ENCODE measurements at regions not wholly inside any gene's neighbourhood (a gene's known extent, or its start where the extent isn't known, plus 50 kb on each side); places are given as distances from the start of the nearest gene placed in this dataset.

DNA sequence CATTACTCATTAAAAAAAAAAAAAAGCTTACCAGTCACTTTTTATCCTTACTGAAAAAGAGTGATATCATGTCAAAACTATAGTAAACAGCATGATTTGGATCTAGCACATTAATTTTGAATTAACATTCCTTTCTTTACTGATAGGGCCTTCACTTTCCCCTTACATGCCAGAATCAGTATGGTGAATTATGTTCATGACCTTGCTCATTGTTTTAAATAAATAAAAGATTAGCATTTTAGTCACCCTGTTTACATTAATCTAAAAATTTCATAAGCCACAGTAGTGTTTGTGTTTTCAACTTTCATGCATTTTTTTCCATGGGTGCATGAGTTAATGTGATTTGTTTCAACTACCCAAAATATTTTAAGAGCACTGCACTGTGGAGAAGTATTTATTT lies 160.8 kb downstream of the TFEC start:
- ChIA-PET CTCF (interaction anchor here (0.6 kb wide), 1 partner anchor 1753 kb away, joined by 3 read pairs; no protein-coding TSS in a partner anchor), SMC1A (ENCODE audit: uncharacterized antibody, unreplicated experiment) (interaction anchor here (1.2 kb wide), 1 partner anchor 51 kb away, joined by 3 read pairs; no protein-coding TSS in a partner anchor), POLR2A (interaction anchor here (0.5 kb wide), 1 partner anchor 14 kb away, joined by 3 read pairs; no protein-coding TSS in a partner anchor), RAD21 (ENCODE audit: unreplicated experiment) (interaction anchor here (0.6 kb wide), 1 partner anchor 19 kb away, joined by 3 read pairs; no protein-coding TSS in a partner anchor)
- no peak for DNase-seq (ENCODE audit: low read depth, low spot score)
- no peak overlapping the region for H3K9ac ChIP-seq (ENCODE audit: control insufficient read depth, insufficient read depth, low read length)
- no peak overlapping the region for H3K4me2 ChIP-seq (ENCODE audit: control insufficient read depth, insufficient read depth)
- H3K36me3 ChIP-seq (ENCODE audit: control insufficient read depth in 2 of 2, insufficient read depth in 2 of 2, low read length in 1 of 2), result no peaks in the 10 kb centered on the region
- ATAC-seq, result no peak
- TF ChIP-seq WRNIP1 (IDR thresholded peaks at IDR 0.05; ENCODE audit: borderline replicate concordance, low read depth, low read length), result no peak
- TF ChIP-seq, protein P1, sequence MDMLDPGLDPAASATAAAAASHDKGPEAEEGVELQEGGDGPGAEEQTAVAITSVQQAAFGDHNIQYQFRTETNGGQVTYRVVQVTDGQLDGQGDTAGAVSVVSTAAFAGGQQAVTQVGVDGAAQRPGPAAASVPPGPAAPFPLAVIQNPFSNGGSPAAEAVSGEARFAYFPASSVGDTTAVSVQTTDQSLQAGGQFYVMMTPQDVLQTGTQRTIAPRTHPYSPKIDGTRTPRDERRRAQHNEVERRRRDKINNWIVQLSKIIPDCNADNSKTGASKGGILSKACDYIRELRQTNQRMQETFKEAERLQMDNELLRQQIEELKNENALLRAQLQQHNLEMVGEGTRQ (IDR thresholded peaks at IDR 0.05; ENCODE audit: borderline replicate concordance, low read depth, low read length), result no peak
- TF ChIP-seq, protein P2, sequence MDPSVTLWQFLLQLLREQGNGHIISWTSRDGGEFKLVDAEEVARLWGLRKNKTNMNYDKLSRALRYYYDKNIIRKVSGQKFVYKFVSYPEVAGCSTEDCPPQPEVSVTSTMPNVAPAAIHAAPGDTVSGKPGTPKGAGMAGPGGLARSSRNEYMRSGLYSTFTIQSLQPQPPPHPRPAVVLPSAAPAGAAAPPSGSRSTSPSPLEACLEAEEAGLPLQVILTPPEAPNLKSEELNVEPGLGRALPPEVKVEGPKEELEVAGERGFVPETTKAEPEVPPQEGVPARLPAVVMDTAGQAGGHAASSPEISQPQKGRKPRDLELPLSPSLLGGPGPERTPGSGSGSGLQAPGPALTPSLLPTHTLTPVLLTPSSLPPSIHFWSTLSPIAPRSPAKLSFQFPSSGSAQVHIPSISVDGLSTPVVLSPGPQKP (IDR thresholded peaks at IDR 0.05; ENCODE audit: low read depth, low read length), result no peak
- TF ChIP-seq TCF7 (IDR thresholded peaks at IDR 0.05; ENCODE audit: borderline replicate concordance), result no peak
- no peak for TF ChIP-seq KDM1A (IDR thresholded peaks at IDR 0.05; ENCODE audit: borderline replicate concordance)
- TF ChIP-seq HDAC6 (IDR thresholded peaks at IDR 0.05; ENCODE audit: unreplicated experiment), result no peak
- TF ChIP-seq EGR1 (IDR thresholded peaks at IDR 0.05; ENCODE audit: borderline replicate concordance in 1 of 2, low read depth in 2 of 2, low read length in 2 of 2), result no peak
- no peak for TF ChIP-seq MEF2A (IDR thresholded peaks at IDR 0.05; ENCODE audit: insufficient read depth, low read depth, low read length)
- TF ChIP-seq MTA2 (IDR thresholded peaks at IDR 0.05; ENCODE audit: low read depth), result no peak
- no peak for TF ChIP-seq ZNF217 (IDR thresholded peaks at IDR 0.05)
- TF ChIP-seq ZNF24 (IDR thresholded peaks at IDR 0.05), result no peak
- TF ChIP-seq SRF (IDR thresholded peaks at IDR 0.05; ENCODE audit: low read depth in 2 of 2, low read length in 2 of 2), result no peak
- TF ChIP-seq, protein P3, sequence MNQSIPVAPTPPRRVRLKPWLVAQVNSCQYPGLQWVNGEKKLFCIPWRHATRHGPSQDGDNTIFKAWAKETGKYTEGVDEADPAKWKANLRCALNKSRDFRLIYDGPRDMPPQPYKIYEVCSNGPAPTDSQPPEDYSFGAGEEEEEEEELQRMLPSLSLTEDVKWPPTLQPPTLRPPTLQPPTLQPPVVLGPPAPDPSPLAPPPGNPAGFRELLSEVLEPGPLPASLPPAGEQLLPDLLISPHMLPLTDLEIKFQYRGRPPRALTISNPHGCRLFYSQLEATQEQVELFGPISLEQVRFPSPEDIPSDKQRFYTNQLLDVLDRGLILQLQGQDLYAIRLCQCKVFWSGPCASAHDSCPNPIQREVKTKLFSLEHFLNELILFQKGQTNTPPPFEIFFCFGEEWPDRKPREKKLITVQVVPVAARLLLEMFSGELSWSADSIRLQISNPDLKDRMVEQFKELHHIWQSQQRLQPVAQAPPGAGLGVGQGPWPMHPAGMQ (IDR thresholded peaks at IDR 0.05; ENCODE audit: borderline replicate concordance), result no peak
- TF ChIP-seq RB1 (IDR thresholded peaks at IDR 0.05; ENCODE audit: borderline replicate concordance), result no peak
- no peak for TF ChIP-seq SREBF2 (IDR thresholded peaks at IDR 0.05; ENCODE audit: low read length)
- TF ChIP-seq CEBPB (IDR thresholded peaks at IDR 0.05; ENCODE audit: borderline replicate concordance in 1 of 2, low read depth in 2 of 2, low read length in 2 of 2), result no peak
- H3K79me2 ChIP-seq (ENCODE audit: control insufficient read depth, insufficient read depth, low read length), result no peaks in the 10 kb centered on the region
- intact Hi-C loops (cut with micrococcal nuclease; ENCODE audit: unreplicated experiment), result no loop called here
- BruUV-seq (replicated peaks), result no TSS peak
- H3K4me3 ChIP-seq, result no peak overlapping the region
- H4K20me1 ChIP-seq (ENCODE audit: control insufficient read depth, insufficient read depth), result no peaks in the 10 kb centered on the region
- H3K4me1 ChIP-seq (ENCODE audit: control insufficient read depth, insufficient read depth, low read length), result no peaks in the 10 kb centered on the region
- H3K27me3 ChIP-seq (replicated peaks in 1 of 2; ENCODE audit: control insufficient read depth in 2 of 2, insufficient read depth in 2 of 2, low read length in 1 of 2), result no peaks in the 10 kb centered on the region
- no peak for FAIRE-seq
- no peak overlapping the region for H2AFZ ChIP-seq (ENCODE audit: control insufficient read depth, low read depth, low read length)
- no peaks in the 10 kb centered on the region for H3K9me3 ChIP-seq (replicated peaks; ENCODE audit: control insufficient read depth, insufficient read depth, low read length)
- H3K27ac ChIP-seq (ENCODE audit: control insufficient read depth, insufficient read depth), result no peak overlapping the region
- in situ Hi-C loops (cut with MboI), result no loop called here
